ENCODE measurements at regions not wholly inside any gene's neighbourhood (a gene's known extent, or its start where the extent isn't known, plus 50 kb on each side); places are given as distances from the start of the nearest gene placed in this dataset.

- H3K9me3 ChIP-seq (ENCODE audit: control insufficient read depth, insufficient read depth, low read length), result no peaks in the 10 kb centered on the region
- H3K4me1 ChIP-seq (ENCODE audit: control insufficient read depth, insufficient read depth, low read length), result peaks cover 11% of the 10 kb centered on the region; the same call in 1 of the 2 replicates
- no peaks in the 10 kb centered on the region for H3K36me3 ChIP-seq (ENCODE audit: control insufficient read depth, insufficient read depth, low read length)
- no peak overlapping the region for H3K27ac ChIP-seq (ENCODE audit: low read depth, low read length)
- no peak overlapping the region for H3K9ac ChIP-seq (ENCODE audit: low read depth, low read length)
- no peak overlapping the region for H3K4me3 ChIP-seq (ENCODE audit: low read depth, low read length)
- no peaks in the 10 kb centered on the region for H3K27me3 ChIP-seq (ENCODE audit: control insufficient read depth, insufficient read depth, low read length)
These were observed 81.3 kb upstream of the SETBP1 start for GRCh38 chr18:44599412-44599811.

DNA sequence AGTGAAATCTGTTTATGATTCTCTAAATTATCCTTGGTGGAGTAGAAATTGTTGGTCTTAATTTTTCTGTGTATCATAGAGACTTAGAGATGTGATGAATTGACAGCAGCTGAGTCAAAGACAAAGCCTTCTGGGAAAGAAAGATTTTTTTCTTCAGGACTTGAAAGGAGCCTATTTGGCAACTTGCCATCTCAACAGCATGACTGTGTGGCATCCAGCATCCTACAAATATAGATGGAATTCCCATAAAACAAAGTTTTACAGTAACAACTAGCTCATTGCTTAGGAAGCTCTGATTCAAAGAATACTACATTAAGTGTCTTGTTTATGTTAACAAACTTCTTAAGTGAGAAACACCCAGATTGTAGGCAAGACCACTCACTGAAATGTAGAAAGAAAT, 79.2 kb upstream of the SETBP1 start:
- no peaks in the 10 kb centered on the region for H3K36me3 ChIP-seq (ENCODE audit: control insufficient read depth, insufficient read depth, low read length)

DNA sequence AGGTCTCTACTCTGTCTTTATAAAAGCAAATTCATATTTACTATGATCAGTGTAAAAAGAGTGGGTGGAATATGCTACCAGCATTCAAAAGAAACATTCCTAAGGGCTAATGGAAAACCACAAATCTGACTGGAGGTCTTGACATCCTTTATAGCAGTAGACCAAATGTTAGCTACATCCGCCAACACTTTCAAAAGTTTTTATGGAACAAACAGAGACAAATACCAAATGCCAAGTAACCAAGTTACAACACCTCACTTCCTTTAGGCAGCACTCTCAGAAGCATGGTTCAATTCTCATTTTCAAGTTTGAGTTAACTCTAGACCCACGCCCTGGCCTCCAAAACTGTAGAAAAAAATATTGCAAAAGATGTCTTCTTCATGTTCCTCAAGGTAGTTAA, 78.3 kb upstream of the SETBP1 start:
- no peak overlapping the region for H3K4me3 ChIP-seq (ENCODE audit: low read depth, low read length)
- no peaks in the 10 kb centered on the region for H3K36me3 ChIP-seq (ENCODE audit: control insufficient read depth, insufficient read depth, low read length)
- no peaks in the 10 kb centered on the region for H3K9me3 ChIP-seq (ENCODE audit: control insufficient read depth, insufficient read depth, low read length)
- H3K9ac ChIP-seq (ENCODE audit: low read depth, low read length), result no peak overlapping the region
- no peak overlapping the region for H3K27ac ChIP-seq (ENCODE audit: low read depth, low read length)
- H3K4me1 ChIP-seq (ENCODE audit: control insufficient read depth, insufficient read depth, low read length), result 0 out of 2 replicates have a peak, but pooled peaks cover 8% of the 10 kb centered on the region
- no peaks in the 10 kb centered on the region for H3K27me3 ChIP-seq (ENCODE audit: control insufficient read depth, insufficient read depth, low read length)

More for the DNA sequence above, 79.2 kb upstream of the SETBP1 start:
- no peaks in the 10 kb centered on the region for H3K9me3 ChIP-seq (ENCODE audit: control insufficient read depth, insufficient read depth, low read length)
- H3K4me1 ChIP-seq (ENCODE audit: control insufficient read depth, insufficient read depth, low read length), result 0 out of 2 replicates have a peak, but pooled peaks cover 7% of the 10 kb centered on the region
- H3K4me3 ChIP-seq (ENCODE audit: low read depth, low read length), result no peak overlapping the region
- H3K9ac ChIP-seq (ENCODE audit: low read depth, low read length), result no peak overlapping the region
- H3K27ac ChIP-seq (ENCODE audit: low read depth, low read length), result no peak overlapping the region
- no peaks in the 10 kb centered on the region for H3K27me3 ChIP-seq (ENCODE audit: control insufficient read depth, insufficient read depth, low read length)

GRCh38 chr18:44602845-44603244, 77.8 kb upstream of the SETBP1 start:
- Histone ChIP-seq H3K9me3 (ENCODE audit: control insufficient read depth, insufficient read depth, low read length) (no peaks in the 10 kb centered on the region), H3K27me3 (ENCODE audit: control insufficient read depth, insufficient read depth, low read length) (no peaks in the 10 kb centered on the region), H3K4me1 (ENCODE audit: control insufficient read depth, insufficient read depth, low read length) (0 out of 2 replicates have a peak, but pooled peaks cover 8% of the 10 kb centered on the region), H3K9ac (ENCODE audit: low read depth, low read length) (no peak overlapping the region), H3K36me3 (ENCODE audit: control insufficient read depth, insufficient read depth, low read length) (no peaks in the 10 kb centered on the region), H3K27ac (ENCODE audit: low read depth, low read length) (no peak overlapping the region), H3K4me3 (ENCODE audit: low read depth, low read length) (no peak overlapping the region)

GRCh38 chr18:44609181-44609941, 71.3 kb upstream of the SETBP1 start:
- Histone ChIP-seq H3K4me1 (ENCODE audit: control insufficient read depth, insufficient read depth, low read length) (0 out of 2 replicates have a peak, but pooled peaks cover 5% of the 10 kb centered on the region), H3K4me3 (ENCODE audit: low read depth, low read length) (no peak overlapping the region), H3K9me3 (ENCODE audit: control insufficient read depth, insufficient read depth, low read length) (no peaks in the 10 kb centered on the region), H3K36me3 (ENCODE audit: control insufficient read depth, insufficient read depth, low read length) (no peaks in the 10 kb centered on the region), H3K9ac (ENCODE audit: low read depth, low read length) (no peak overlapping the region), H3K27me3 (ENCODE audit: control insufficient read depth, insufficient read depth, low read length) (no peaks in the 10 kb centered on the region), H3K27ac (ENCODE audit: low read depth, low read length) (no peak overlapping the region)

DNA sequence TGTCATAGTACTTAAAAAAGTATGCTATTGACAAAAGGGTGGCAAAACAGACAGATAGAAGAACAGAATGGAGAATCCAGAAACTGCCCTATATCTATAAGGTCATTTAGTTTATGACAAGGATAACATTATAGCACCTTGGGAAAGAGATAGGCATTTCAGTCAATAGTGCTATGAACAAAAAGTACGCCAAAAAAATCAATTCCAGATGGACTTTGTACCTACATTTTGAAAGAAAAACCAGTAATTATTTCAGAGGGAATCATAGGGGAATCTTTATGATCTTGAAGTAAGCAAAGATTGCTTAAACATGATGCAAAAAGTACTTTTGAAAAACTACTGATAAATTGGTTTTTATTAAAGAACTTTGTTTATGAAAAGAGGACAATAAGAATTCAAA, 59.9 kb upstream of the SETBP1 start:
- no peaks in the 10 kb centered on the region for H3K9me3 ChIP-seq (ENCODE audit: control insufficient read depth, insufficient read depth, low read length)
- no peak overlapping the region for H3K27ac ChIP-seq (ENCODE audit: low read depth, low read length)
- peaks cover 8% of the 10 kb centered on the region; the same call in 1 of the 2 replicates for H3K4me1 ChIP-seq (ENCODE audit: control insufficient read depth, insufficient read depth, low read length)
- H3K9ac ChIP-seq (ENCODE audit: low read depth, low read length), result no peak overlapping the region
- H3K4me3 ChIP-seq (ENCODE audit: low read depth, low read length), result no peak overlapping the region
- no peaks in the 10 kb centered on the region for H3K27me3 ChIP-seq (ENCODE audit: control insufficient read depth, insufficient read depth, low read length)
- no peaks in the 10 kb centered on the region for H3K36me3 ChIP-seq (ENCODE audit: control insufficient read depth, insufficient read depth, low read length)

GRCh38 chr18:44624052-44624451, 56.6 kb upstream of the SETBP1 start:
- no peak overlapping the region for H3K4me3 ChIP-seq (ENCODE audit: low read depth, low read length)
- H3K9me3 ChIP-seq (ENCODE audit: control insufficient read depth, insufficient read depth, low read length), result no peaks in the 10 kb centered on the region

DNA sequence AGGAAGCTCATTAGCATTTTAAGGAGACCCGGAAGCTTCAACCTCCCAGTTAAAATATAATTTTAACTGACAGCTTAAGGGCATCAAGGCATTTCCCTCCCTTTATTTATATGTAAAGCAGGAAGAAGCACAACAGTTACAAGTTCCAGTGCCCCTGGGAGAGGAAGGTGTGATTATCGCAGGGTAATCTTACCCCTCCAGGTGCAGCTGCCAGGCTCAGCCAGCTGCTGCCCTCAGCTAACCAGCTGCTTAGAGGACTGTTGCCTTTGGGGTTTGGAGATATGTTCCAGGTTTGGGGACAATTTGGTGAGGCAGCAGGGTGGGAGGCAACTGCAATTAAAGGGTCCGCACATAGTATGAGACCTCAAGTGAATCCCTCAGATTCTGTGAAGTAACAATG, 55.3 kb upstream of the SETBP1 start:
- Histone ChIP-seq H3K36me3 (ENCODE audit: control insufficient read depth, insufficient read depth, low read length) (no peaks in the 10 kb centered on the region), H3K27ac (ENCODE audit: low read depth, low read length) (no peak overlapping the region), H3K9me3 (ENCODE audit: control insufficient read depth, insufficient read depth, low read length) (no peaks in the 10 kb centered on the region), H3K9ac (ENCODE audit: low read depth, low read length) (no peak overlapping the region), H3K27me3 (ENCODE audit: control insufficient read depth, insufficient read depth, low read length) (no peaks in the 10 kb centered on the region), H3K4me3 (ENCODE audit: low read depth, low read length) (no peak overlapping the region), H3K4me1 (ENCODE audit: control insufficient read depth, insufficient read depth, low read length) (peaks cover 8% of the 10 kb centered on the region; the same call in 1 of the 2 replicates)

More at GRCh38 chr18:44624052-44624451, 56.6 kb upstream of the SETBP1 start:
- peaks cover 8% of the 10 kb centered on the region; the same call in 1 of the 2 replicates for H3K4me1 ChIP-seq (ENCODE audit: control insufficient read depth, insufficient read depth, low read length)
- H3K27me3 ChIP-seq (ENCODE audit: control insufficient read depth, insufficient read depth, low read length), result no peaks in the 10 kb centered on the region
- no peak overlapping the region for H3K27ac ChIP-seq (ENCODE audit: low read depth, low read length)
- no peaks in the 10 kb centered on the region for H3K36me3 ChIP-seq (ENCODE audit: control insufficient read depth, insufficient read depth, low read length)
- H3K9ac ChIP-seq (ENCODE audit: low read depth, low read length), result no peak overlapping the region

- Histone ChIP-seq H3K27me3 (ENCODE audit: control insufficient read depth, insufficient read depth, low read length) (no peaks in the 10 kb centered on the region), H3K27ac (ENCODE audit: low read depth, low read length) (no peak overlapping the region), H3K36me3 (ENCODE audit: control insufficient read depth, insufficient read depth, low read length) (no peaks in the 10 kb centered on the region), H3K4me3 (ENCODE audit: low read depth, low read length) (no peak overlapping the region), H3K9ac (ENCODE audit: low read depth, low read length) (no peak overlapping the region), H3K4me1 (ENCODE audit: control insufficient read depth, insufficient read depth, low read length) (peaks cover 8% of the 10 kb centered on the region; the same call in 1 of the 2 replicates), H3K9me3 (ENCODE audit: control insufficient read depth, insufficient read depth, low read length) (no peaks in the 10 kb centered on the region)
These were observed 54.5 kb upstream of the SETBP1 start for GRCh38 chr18:44626236-44626635.

- H3K9ac ChIP-seq (ENCODE audit: low read depth, low read length), result no peak overlapping the region
- no peak overlapping the region for H3K27ac ChIP-seq (ENCODE audit: low read depth, low read length)
- H3K4me3 ChIP-seq (ENCODE audit: low read depth, low read length), result no peak overlapping the region
- no peaks in the 10 kb centered on the region for H3K36me3 ChIP-seq (ENCODE audit: control insufficient read depth, insufficient read depth, low read length)
- H3K4me1 ChIP-seq (ENCODE audit: control insufficient read depth, insufficient read depth, low read length), result peaks cover 8% of the 10 kb centered on the region; the same call in 1 of the 2 replicates
- H3K27me3 ChIP-seq (ENCODE audit: control insufficient read depth, insufficient read depth, low read length), result no peaks in the 10 kb centered on the region
- H3K9me3 ChIP-seq (ENCODE audit: control insufficient read depth, insufficient read depth, low read length), result no peaks in the 10 kb centered on the region
These were observed 53.9 kb upstream of the SETBP1 start for GRCh38 chr18:44626807-44627206.

- no peak overlapping the region for H3K4me3 ChIP-seq (ENCODE audit: low read depth, low read length)
- H3K27ac ChIP-seq (ENCODE audit: low read depth, low read length), result no peak overlapping the region
- no peak overlapping the region for H3K9ac ChIP-seq (ENCODE audit: low read depth, low read length)
- H3K36me3 ChIP-seq (ENCODE audit: control insufficient read depth, insufficient read depth, low read length), result no peaks in the 10 kb centered on the region
- H3K9me3 ChIP-seq (ENCODE audit: control insufficient read depth, insufficient read depth, low read length), result no peaks in the 10 kb centered on the region
- no peaks in the 10 kb centered on the region for H3K27me3 ChIP-seq (ENCODE audit: control insufficient read depth, insufficient read depth, low read length)
- H3K4me1 ChIP-seq (ENCODE audit: control insufficient read depth, insufficient read depth, low read length), result peaks cover 8% of the 10 kb centered on the region; the same call in 1 of the 2 replicates
These were observed 53.4 kb upstream of the SETBP1 start for GRCh38 chr18:44627280-44627679.

All from HUES48 (cell line).